ENCODE measurements at regions not wholly inside any gene's neighbourhood (a gene's known extent, or its start where the extent isn't known, plus 50 kb on each side); places are given as distances from the start of the nearest gene placed in this dataset.

DNA sequence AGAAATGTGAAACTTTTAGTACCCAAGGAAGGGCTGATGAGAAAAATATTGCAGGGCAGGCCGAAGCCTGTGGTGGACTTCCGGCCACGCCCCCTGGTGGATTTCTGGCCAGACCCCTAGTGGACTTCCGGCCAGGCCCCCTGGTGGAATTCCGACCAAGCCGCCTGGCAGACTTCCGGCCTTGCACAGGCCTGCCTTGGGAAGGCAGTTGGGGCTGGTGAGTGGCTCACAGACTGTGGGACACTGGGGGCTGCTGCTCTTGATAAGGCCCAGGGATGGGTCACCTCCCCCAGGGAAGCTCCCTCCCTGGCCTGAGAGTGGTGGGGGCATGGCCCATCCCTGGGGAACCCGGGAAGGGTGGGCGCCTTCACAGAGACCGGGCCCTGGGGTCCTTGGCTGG lies 116.4 kb upstream of the MKI67 start:
- Histone ChIP-seq H3K9me3 (no peaks in the 10 kb centered on the region), H3K27ac (no peak overlapping the region), H3K27me3 (no peaks in the 10 kb centered on the region), H3K4me1 (ENCODE audit: insufficient read depth) (no peaks in the 10 kb centered on the region), H3K36me3 (no peaks in the 10 kb centered on the region), H3K4me3 (no peak overlapping the region)
- 73 to 81% (median 75%) methylated on average over 9 to 10 of the region's 10 CpGs for WGBS, 3 donors
- TF ChIP-seq POLR2A (IDR thresholded peaks at IDR 0.05) (no peak), EP300 (IDR thresholded peaks at IDR 0.05) (no peak)
- TF ChIP-seq, protein P1, sequence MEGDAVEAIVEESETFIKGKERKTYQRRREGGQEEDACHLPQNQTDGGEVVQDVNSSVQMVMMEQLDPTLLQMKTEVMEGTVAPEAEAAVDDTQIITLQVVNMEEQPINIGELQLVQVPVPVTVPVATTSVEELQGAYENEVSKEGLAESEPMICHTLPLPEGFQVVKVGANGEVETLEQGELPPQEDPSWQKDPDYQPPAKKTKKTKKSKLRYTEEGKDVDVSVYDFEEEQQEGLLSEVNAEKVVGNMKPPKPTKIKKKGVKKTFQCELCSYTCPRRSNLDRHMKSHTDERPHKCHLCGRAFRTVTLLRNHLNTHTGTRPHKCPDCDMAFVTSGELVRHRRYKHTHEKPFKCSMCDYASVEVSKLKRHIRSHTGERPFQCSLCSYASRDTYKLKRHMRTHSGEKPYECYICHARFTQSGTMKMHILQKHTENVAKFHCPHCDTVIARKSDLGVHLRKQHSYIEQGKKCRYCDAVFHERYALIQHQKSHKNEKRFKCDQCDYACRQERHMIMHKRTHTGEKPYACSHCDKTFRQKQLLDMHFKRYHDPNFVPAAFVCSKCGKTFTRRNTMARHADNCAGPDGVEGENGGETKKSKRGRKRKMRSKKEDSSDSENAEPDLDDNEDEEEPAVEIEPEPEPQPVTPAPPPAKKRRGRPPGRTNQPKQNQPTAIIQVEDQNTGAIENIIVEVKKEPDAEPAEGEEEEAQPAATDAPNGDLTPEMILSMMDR (IDR thresholded peaks at IDR 0.05), result no peak
- DNase-seq, result no peak
- intact Hi-C loops (cut with DNase I), result no loop called here

DNA sequence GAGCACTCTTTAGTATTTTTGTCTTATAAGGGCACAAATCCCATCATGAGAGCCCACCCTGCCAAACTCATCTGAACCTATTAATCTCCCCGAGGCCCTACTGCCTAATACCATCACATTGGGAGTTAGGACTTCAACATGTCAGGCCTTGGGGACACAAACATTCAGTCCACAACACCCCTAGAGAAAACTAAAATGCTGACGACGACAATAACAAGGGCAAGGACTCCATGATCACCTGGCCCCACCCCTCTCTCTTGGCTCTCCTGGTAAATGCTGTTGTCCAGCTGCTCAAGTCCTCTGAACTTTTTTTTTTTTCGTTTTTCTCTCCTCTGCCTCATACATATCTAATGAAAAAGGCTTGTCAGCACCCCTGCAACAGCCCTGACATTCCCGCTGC lies 118.8 kb upstream of the MKI67 start:
- 81 to 84% (median 82%) methylated on average over 5 of the region's 5 CpGs for WGBS, 3 donors
- Histone ChIP-seq H3K27ac (no peak overlapping the region), H3K36me3 (no peaks in the 10 kb centered on the region), H3K4me3 (no peak overlapping the region), H3K9me3 (no peaks in the 10 kb centered on the region), H3K27me3 (no peaks in the 10 kb centered on the region), H3K4me1 (ENCODE audit: insufficient read depth) (no peaks in the 10 kb centered on the region)
- no peak for DNase-seq
- TF ChIP-seq, protein P1 (IDR thresholded peaks at IDR 0.05), result no peak
- TF ChIP-seq EP300 (IDR thresholded peaks at IDR 0.05) (no peak), POLR2A (IDR thresholded peaks at IDR 0.05) (no peak)
- intact Hi-C loops (cut with DNase I), result no loop called here

DNA sequence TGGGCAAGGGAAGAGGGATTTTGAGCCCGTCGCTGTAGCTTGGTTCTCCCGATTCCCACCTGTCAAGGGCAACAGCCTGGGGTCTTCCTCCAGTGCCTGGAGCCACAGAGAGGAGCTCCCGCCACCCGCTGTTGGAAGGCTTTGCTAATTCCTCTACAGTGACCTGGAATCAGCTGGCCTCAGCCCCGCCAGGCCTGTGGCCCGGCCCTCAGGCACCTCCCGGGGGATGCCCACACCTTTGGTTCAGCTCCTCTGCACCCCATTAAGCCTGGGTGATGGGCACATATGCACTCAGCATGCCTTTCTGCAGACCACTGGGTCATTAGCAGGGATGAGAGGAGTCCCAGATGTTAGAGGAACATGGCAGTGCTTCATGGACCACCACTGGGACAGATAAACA lies 121.4 kb upstream of the MKI67 start:
- H3K27me3 ChIP-seq, result no peaks in the 10 kb centered on the region
- intact Hi-C loops (cut with DNase I), result no loop called here
- TF ChIP-seq, protein P1 (IDR thresholded peaks at IDR 0.05), result no peak
- no peak for TF ChIP-seq EP300 (IDR thresholded peaks at IDR 0.05)
- TF ChIP-seq POLR2A (IDR thresholded peaks at IDR 0.05), result no peak
- H3K4me3 ChIP-seq, result no peak overlapping the region
- DNase-seq, result no peak
- H3K4me1 ChIP-seq (ENCODE audit: insufficient read depth), result no peaks in the 10 kb centered on the region
- 86 to 95% (median 93%) methylated on average over 7 to 8 of the region's 8 CpGs for WGBS, 3 donors
- no peaks in the 10 kb centered on the region for H3K36me3 ChIP-seq
- no peak overlapping the region for H3K27ac ChIP-seq
- no peaks in the 10 kb centered on the region for H3K9me3 ChIP-seq

DNA sequence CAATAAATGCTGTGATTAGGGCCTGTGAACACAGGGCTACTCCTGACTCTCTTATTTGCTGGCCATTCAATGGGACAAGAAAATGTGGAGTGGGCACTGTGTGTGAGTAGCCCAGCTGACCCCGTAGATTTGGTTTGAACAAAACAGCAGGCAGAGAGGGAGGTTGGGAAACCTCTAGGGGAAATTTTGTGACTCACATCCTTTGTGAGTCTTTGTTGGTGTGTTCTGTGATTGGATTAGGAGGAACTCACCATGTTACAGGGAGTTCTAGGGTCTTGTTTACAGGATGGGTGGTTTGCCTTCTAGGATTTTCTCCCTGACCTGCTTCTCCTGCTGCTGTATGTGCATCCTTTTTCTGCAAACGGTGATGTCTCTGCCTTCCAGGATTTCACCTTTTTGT lies 128.3 kb upstream of the MKI67 start:
- WGBS, 3 donors, result 58 to 69% (median 64%) methylated on average over 2 of the region's 2 CpGs
- TF ChIP-seq, protein P1 (IDR thresholded peaks at IDR 0.05), result no peak
- TF ChIP-seq POLR2A (IDR thresholded peaks at IDR 0.05) (no peak), EP300 (IDR thresholded peaks at IDR 0.05) (no peak)

DNA sequence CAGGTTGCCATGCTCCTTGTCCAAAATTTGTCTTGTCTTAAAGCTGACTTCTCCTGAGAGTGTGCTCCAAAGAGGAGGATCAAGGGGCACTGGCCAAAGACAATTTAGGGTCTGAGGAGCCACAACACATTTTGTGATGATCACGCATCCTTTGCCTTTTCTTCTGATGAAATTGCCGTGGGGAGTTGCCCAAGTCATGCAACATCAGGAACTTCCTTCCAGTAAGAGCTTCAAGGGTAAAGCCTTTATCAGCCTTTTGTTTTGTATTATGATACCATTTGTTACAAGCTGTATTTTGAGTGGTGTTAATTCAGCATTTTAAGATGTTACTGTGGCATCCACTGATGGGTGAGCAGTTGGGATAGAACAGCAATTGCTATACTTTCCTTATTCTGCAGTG lies 131.2 kb upstream of the MKI67 start:
- no peak for DNase-seq
- H3K27ac ChIP-seq, result no peak overlapping the region
- 74 to 84% (median 82%) methylated on average over 2 of the region's 2 CpGs for WGBS, 3 donors
- no peaks in the 10 kb centered on the region for H3K4me1 ChIP-seq (ENCODE audit: insufficient read depth)
- intact Hi-C loops (cut with DNase I), result no loop called here
- H3K9me3 ChIP-seq, result no peaks in the 10 kb centered on the region
- no peaks in the 10 kb centered on the region for H3K36me3 ChIP-seq
- TF ChIP-seq EP300 (IDR thresholded peaks at IDR 0.05) (no peak), POLR2A (IDR thresholded peaks at IDR 0.05) (no peak)
- TF ChIP-seq, protein P1 (IDR thresholded peaks at IDR 0.05), result no peak
- H3K4me3 ChIP-seq, result no peak overlapping the region
- no peaks in the 10 kb centered on the region for H3K27me3 ChIP-seq

More for the DNA sequence above, 128.3 kb upstream of the MKI67 start:
- intact Hi-C loops (cut with DNase I), result no loop called here
- Histone ChIP-seq H3K27me3 (no peaks in the 10 kb centered on the region), H3K27ac (no peak overlapping the region), H3K4me1 (ENCODE audit: insufficient read depth) (no peaks in the 10 kb centered on the region), H3K36me3 (no peaks in the 10 kb centered on the region), H3K4me3 (no peak overlapping the region), H3K9me3 (no peaks in the 10 kb centered on the region)
- DNase-seq, result no peak

All from ovary (tissue), 7 donors.